K562 (cell line): ENCODE measurements at regions not wholly inside any gene's neighbourhood (a gene's known extent, or its start where the extent isn't known, plus 50 kb on each side); places are given as distances from the start of the nearest gene placed in this dataset.

ENCODE experiments used
- ATAC-seq: fragments of 200-7000 bp; cut with Tn5 transposase; 3 replicates; pipeline ENCODE4 v1.9.1; 2020; ENCODE audit warnings: moderate library complexity
- BruUV-seq: library from RNA; stranded (reverse); fragments of 400-500 nt; replicated peaks from 2 replicates; lab custom pipeline; 2021; lab: Mats Ljungman, UMichigan
- CTCF ChIA-PET: fragments of 300-600 bp; formaldehyde crosslinking; extraction: SDS; loops from one replicate; lab custom pipeline; 2021; ENCODE audit warnings: low intra/inter-chr PET ratio; lab: Yijun Ruan, JAX
- POLR2A ChIA-PET: fragments of 300-600, 350-650 bp; sonication (Branson Sonifier 250); formaldehyde crosslinking; extraction: SDS; loops from one replicate; lab custom pipeline; 2021; ENCODE audit warnings: antibody characterized with exemption, inconsistent platforms; lab: Yijun Ruan, JAX
- DNase-seq, 4 experiments: peaks; one replicate each; pipeline versions ENCODE4 v3.0.0 to v3.0.0-alpha.2; 2011 to 2018; ENCODE audit warnings: low spot score in 3 of 4, mixed read lengths in 3 of 4; ENCODE audit errors: extremely low read depth in 1 of 4
- FAIRE-seq: peaks from 2 replicates; lab custom pipeline; 2011; peaks lifted over from hg19 to GRCh38; lab: Jason Lieb, UNC
- H2AFZ ChIP-seq: 2 replicates; pipeline ENCODE4 v1.6.0; 2011; ENCODE audit warnings: low read depth, low read length, control low read depth, inconsistent platforms
- H3K27ac ChIP-seq: fragments of 200-600 bp; 3 replicates; pipeline ENCODE4 v1.8.0; 2011; ENCODE audit warnings: low read depth, mild to moderate bottlenecking, control low read depth, inconsistent platforms, low read length, moderate library complexity, mixed read lengths; ENCODE audit errors: extremely low read depth
- H3K27me3 ChIP-seq, 2 experiments: fragments of 300-600 bp in 1 of 2; 2 replicates in 1 of 2; 3 replicates in 1 of 2; pipeline versions ENCODE4 v1.6.0 to v1.8.0; 2011; ENCODE audit warnings: inconsistent platforms in 2 of 2, low read length in 2 of 2, mild to moderate bottlenecking in 1 of 2, mixed read lengths in 1 of 2, moderate library complexity in 1 of 2; ENCODE audit not compliant: control insufficient read depth in 2 of 2, insufficient read depth in 2 of 2
- H3K36me3 ChIP-seq: fragments of 300-600 bp; 3 replicates; pipeline ENCODE4 v1.8.0; 2011; ENCODE audit warnings: mild to moderate bottlenecking, low read length, inconsistent platforms; ENCODE audit not compliant: control insufficient read depth, insufficient read depth
- H3K4me1 ChIP-seq, 2 experiments: fragments of 200-600 bp in 1 of 2; replicated peaks in 1 of 2; 2 replicates in 1 of 2; 3 replicates in 1 of 2; pipeline versions ENCODE4 v1.5.1 to v1.8.0; 2011; ENCODE audit warnings: inconsistent platforms in 2 of 2, low read length in 2 of 2, mild to moderate bottlenecking in 1 of 2, mixed read lengths in 1 of 2, moderate library complexity in 1 of 2; ENCODE audit not compliant: control insufficient read depth in 2 of 2, insufficient read depth in 2 of 2
- H3K4me2 ChIP-seq: 2 replicates; pipeline ENCODE4 v1.6.1; 2011; ENCODE audit warnings: low read length, control low read depth, inconsistent platforms, mixed read lengths; ENCODE audit not compliant: insufficient read depth
- H3K4me3 ChIP-seq: fragments of 200-600 bp; sonication (generic), shearing (Covaris generic); 2 replicates; pipeline ENCODE4 v1.5.1; 2016; ENCODE audit warnings: control low read depth, inconsistent platforms
- H3K79me2 ChIP-seq: fragments of 200-600 bp; 3 replicates; pipeline ENCODE4 v1.8.0; 2011; ENCODE audit warnings: low read length, inconsistent platforms; ENCODE audit not compliant: control insufficient read depth, insufficient read depth
- H3K9ac ChIP-seq, 2 experiments: 2 replicates each; pipeline versions ENCODE4 v1.6.0 to v1.6.1; 2011; ENCODE audit warnings: low read depth in 2 of 2, low read length in 2 of 2, control low read depth in 1 of 2, inconsistent platforms in 1 of 2, mild to moderate bottlenecking in 1 of 2, mixed read lengths in 1 of 2; ENCODE audit not compliant: insufficient read depth in 1 of 2
- H3K9me1 ChIP-seq: one replicate; pipeline ENCODE4 v1.6.0; 2011; ENCODE audit warnings: inconsistent platforms, mild to moderate bottlenecking, low read length, moderate library complexity; ENCODE audit not compliant: control insufficient read depth, insufficient read depth
- H3K9me3 ChIP-seq: replicated peaks from 2 replicates; pipeline ENCODE4 v1.5.1; 2011; ENCODE audit warnings: low read depth, low read length, inconsistent platforms; ENCODE audit not compliant: control insufficient read depth, insufficient read depth
- H4K20me1 ChIP-seq: replicated peaks from 2 replicates; pipeline ENCODE4 v1.6.1; 2011; ENCODE audit warnings: low read length, inconsistent platforms, mixed read lengths; ENCODE audit not compliant: control insufficient read depth, insufficient read depth
- DDX20 ChIP-seq: fragments of 450-650 bp; IDR thresholded peaks from 2 replicates; pipeline ENCODE4 v1.6.1; 2016; ENCODE audit warnings: missing genetic modification characterization, low read depth, mild to moderate bottlenecking, missing compliant biosample characterization, moderate library complexity
- DIDO1 ChIP-seq: fragments of 450-650 bp; IDR thresholded peaks from 2 replicates; pipeline ENCODE4 v1.6.1; 2016; ENCODE audit warnings: low read depth, missing biosample characterization, missing genetic modification characterization
- GTF2E2 ChIP-seq: fragments of 200-800 bp; sonication (Bioruptor generic); IDR thresholded peaks from 2 replicates; pipeline ENCODE4 v1.6.1; 2016; ENCODE audit warnings: missing genetic modification characterization, missing compliant biosample characterization
- NBN ChIP-seq: fragments of 450-650 bp; IDR thresholded peaks from 2 replicates; pipeline ENCODE4 v1.6.1; 2016; ENCODE audit warnings: low read depth, mild to moderate bottlenecking
- RHOXF2B ChIP-seq: fragments of 250-450 bp; sonication (Bioruptor Pico); conservative IDR thresholded peaks from 2 replicates; pipeline ENCODE4 v1.5.1; 2021
- SPI1 ChIP-seq: IDR thresholded peaks from 2 replicates; pipeline ENCODE4 v1.6.1; 2011; ENCODE audit warnings: low read depth, low read length, control low read depth, borderline replicate concordance
- TCFL5 ChIP-seq: fragments of 250-450 bp; sonication (Bioruptor Pico); conservative IDR thresholded peaks from 2 replicates; pipeline ENCODE4 v1.6.1; 2021; ENCODE audit warnings: mild to moderate bottlenecking, moderate library complexity, matching md5 sums
- TRIM28 ChIP-seq: fragments of 450-650 bp; IDR thresholded peaks from 2 replicates; pipeline ENCODE4 v1.6.1; 2017
- WHSC1 ChIP-seq: IDR thresholded peaks from one replicate; pipeline ENCODE4 v1.6.1; 2012; ENCODE audit warnings: low read length, control low read depth, inconsistent platforms
- ZEB2 ChIP-seq: fragments of 450-650 bp; IDR thresholded peaks from 2 replicates; pipeline ENCODE4 v1.6.1; 2016
- ZNF77 ChIP-seq: fragments of 250-450 bp; sonication (Bioruptor Pico); IDR thresholded peaks from 2 replicates; pipeline ENCODE4 v1.5.0; 2020
- WGBS: fragments of 100-300 bp; shearing (Covaris generic); methylation state at CpG from one replicate; pipeline ENCODE4 v1.1.6; 2016; ENCODE audit warnings: low coverage, mixed read lengths; ENCODE audit not compliant: insufficient coverage; ENCODE audit errors: missing lambda C conversion rate; 5-methylcytosine and 5-hydroxymethylcytosine counted together
- in situ Hi-C: fragments of 300-500 bp; cut with MboI; formaldehyde crosslinking; loops from 4 replicates; pipeline ENCODE4 v1.15.0; 2018; ENCODE audit warnings: inconsistent platforms, mixed read lengths
- intact Hi-C: fragments of 100-400 bp; cut with micrococcal nuclease; formaldehyde crosslinking; loops from 2 replicates; pipeline ENCODE4 v1.14.2; 2022
- TF ChIP-seq, protein P1 (sequence below), 2 experiments: fragments of 450-650 bp; conservative IDR thresholded peaks; 2 replicates each; pipeline ENCODE4 v1.6.1; 2017; ENCODE audit warnings: mild to moderate bottlenecking in 2 of 2, moderate library complexity in 2 of 2
- TF ChIP-seq, protein P2 (sequence below): sonication (generic); formaldehyde crosslinking; IDR thresholded peaks from 2 replicates; pipeline ENCODE4 v1.8.0; 2023; ENCODE audit warnings: mild to moderate bottlenecking, missing genetic modification reagents

DNA sequence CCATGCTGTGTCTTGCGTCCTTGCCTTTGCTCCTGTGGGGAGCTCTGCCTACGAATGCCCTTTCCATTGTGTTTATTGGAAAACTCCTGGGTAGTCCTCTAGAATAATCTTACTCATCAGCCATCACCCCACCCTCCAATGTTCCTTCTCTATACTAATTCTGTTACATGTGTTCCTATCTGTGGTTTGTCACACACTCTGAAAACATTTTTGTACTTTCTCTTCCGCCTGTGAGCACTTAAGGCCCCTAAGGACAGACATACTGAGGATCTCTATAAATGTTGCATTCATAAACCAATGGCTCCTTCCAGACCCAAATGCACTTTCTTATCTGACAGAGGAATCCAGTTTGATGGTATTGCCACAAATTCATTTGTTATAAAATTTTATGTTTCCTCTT is 53.9 kb upstream of the MON1B start:
- H3K9ac ChIP-seq, result no peak overlapping the region
- BruUV-seq, result no TSS peak
- CTCF ChIA-PET, result no interaction called here
- TF ChIP-seq TRIM28 (no peak), DIDO1 (tag) (no peak), DDX20 (no peak), SPI1 (no peak), WHSC1 (no peak), RHOXF2B (CRISPR knock-in tag) (no peak), NBN (no peak), GTF2E2 (no peak), ZNF77 (no peak), TCFL5 (CRISPR knock-in tag) (no peak), ZEB2 (no peak)
- TF ChIP-seq, protein P1, sequence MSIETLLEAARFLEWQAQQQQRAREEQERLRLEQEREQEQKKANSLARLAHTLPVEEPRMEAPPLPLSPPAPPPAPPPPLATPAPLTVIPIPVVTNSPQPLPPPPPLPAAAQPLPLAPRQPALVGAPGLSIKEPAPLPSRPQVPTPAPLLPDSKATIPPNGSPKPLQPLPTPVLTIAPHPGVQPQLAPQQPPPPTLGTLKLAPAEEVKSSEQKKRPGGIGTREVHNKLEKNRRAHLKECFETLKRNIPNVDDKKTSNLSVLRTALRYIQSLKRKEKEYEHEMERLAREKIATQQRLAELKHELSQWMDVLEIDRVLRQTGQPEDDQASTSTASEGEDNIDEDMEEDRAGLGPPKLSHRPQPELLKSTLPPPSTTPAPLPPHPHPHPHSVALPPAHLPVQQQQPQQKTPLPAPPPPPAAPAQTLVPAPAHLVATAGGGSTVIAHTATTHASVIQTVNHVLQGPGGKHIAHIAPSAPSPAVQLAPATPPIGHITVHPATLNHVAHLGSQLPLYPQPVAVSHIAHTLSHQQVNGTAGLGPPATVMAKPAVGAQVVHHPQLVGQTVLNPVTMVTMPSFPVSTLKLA (conservative IDR thresholded peaks at IDR 0.05), result no peak
- TF ChIP-seq, protein P2, sequence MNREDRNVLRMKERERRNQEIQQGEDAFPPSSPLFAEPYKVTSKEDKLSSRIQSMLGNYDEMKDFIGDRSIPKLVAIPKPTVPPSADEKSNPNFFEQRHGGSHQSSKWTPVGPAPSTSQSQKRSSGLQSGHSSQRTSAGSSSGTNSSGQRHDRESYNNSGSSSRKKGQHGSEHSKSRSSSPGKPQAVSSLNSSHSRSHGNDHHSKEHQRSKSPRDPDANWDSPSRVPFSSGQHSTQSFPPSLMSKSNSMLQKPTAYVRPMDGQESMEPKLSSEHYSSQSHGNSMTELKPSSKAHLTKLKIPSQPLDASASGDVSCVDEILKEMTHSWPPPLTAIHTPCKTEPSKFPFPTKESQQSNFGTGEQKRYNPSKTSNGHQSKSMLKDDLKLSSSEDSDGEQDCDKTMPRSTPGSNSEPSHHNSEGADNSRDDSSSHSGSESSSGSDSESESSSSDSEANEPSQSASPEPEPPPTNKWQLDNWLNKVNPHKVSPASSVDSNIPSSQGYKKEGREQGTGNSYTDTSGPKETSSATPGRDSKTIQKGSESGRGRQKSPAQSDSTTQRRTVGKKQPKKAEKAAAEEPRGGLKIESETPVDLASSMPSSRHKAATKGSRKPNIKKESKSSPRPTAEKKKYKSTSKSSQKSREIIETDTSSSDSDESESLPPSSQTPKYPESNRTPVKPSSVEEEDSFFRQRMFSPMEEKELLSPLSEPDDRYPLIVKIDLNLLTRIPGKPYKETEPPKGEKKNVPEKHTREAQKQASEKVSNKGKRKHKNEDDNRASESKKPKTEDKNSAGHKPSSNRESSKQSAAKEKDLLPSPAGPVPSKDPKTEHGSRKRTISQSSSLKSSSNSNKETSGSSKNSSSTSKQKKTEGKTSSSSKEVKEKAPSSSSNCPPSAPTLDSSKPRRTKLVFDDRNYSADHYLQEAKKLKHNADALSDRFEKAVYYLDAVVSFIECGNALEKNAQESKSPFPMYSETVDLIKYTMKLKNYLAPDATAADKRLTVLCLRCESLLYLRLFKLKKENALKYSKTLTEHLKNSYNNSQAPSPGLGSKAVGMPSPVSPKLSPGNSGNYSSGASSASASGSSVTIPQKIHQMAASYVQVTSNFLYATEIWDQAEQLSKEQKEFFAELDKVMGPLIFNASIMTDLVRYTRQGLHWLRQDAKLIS, result no peak
- no peaks in the 10 kb centered on the region for H3K36me3 ChIP-seq
- no peak overlapping the region for H3K4me3 ChIP-seq
- H3K27me3 ChIP-seq, result no peaks in the 10 kb centered on the region
- H3K79me2 ChIP-seq, result no peaks in the 10 kb centered on the region
- no peaks in the 10 kb centered on the region for H3K9me1 ChIP-seq
- POLR2A ChIA-PET, result no interaction called here
- H3K4me2 ChIP-seq, result no peak overlapping the region
- no peaks in the 10 kb centered on the region for H3K9me3 ChIP-seq
- no peak overlapping the region for H3K27ac ChIP-seq
- H4K20me1 ChIP-seq, result no peaks in the 10 kb centered on the region
- DNase-seq (no peak), FAIRE-seq (no peak), ATAC-seq (no peak)
- in situ Hi-C loops, result no loop called here
- 0% methylated on average over 3 of the region's 3 CpGs for WGBS
- H3K4me1 ChIP-seq, result no peaks in the 10 kb centered on the region
- no peak overlapping the region for H2AFZ ChIP-seq
- intact Hi-C loops, result no loop called here
